CD14-positive monocyte (primary cell): ENCODE measurements at regions not wholly inside any gene's neighbourhood (a gene's known extent, or its start where the extent isn't known, plus 50 kb on each side); places are given as distances from the start of the nearest gene placed in this dataset.

ENCODE experiments used
- DNase-seq, 3 donors: peaks; one replicate each; pipeline ENCODE4 v3.0.0-alpha.2; 2011 to 2022
- H2AFZ ChIP-seq: 2 replicates; pipeline ENCODE4 v1.6.0; 2012; ENCODE audit warnings: mild to moderate bottlenecking, low read depth, low read length, inconsistent platforms; ENCODE audit not compliant: insufficient read depth, poor library complexity, severe bottlenecking
- H3K27ac ChIP-seq, 2 donors: 1 replicate in 1 of 2; 2 replicates in 1 of 2; pipeline ENCODE4 v1.5.1; 2012 to 2013; ENCODE audit warnings: low read length in 2 of 2, control low read depth in 1 of 2, inconsistent platforms in 1 of 2, low read depth in 1 of 2, mild to moderate bottlenecking in 1 of 2
- H3K27me3 ChIP-seq, 2 donors: one replicate each; pipeline versions ENCODE4 v1.6.0 to v1.6.1; 2011 to 2013; ENCODE audit warnings: low read length in 2 of 2; ENCODE audit not compliant: control insufficient read depth in 2 of 2, insufficient read depth in 2 of 2
- H3K36me3 ChIP-seq, 2 donors: replicated peaks in 1 of 2; 1 replicate in 1 of 2; 2 replicates in 1 of 2; pipeline versions ENCODE4 v1.5.1 to v1.6.1; 2012 to 2013; ENCODE audit warnings: low read length in 2 of 2, control low read depth in 1 of 2, inconsistent platforms in 1 of 2, mild to moderate bottlenecking in 1 of 2; ENCODE audit not compliant: insufficient read depth in 2 of 2, control insufficient read depth in 1 of 2
- H3K4me1 ChIP-seq, 2 donors: 1 replicate in 1 of 2; 2 replicates in 1 of 2; pipeline versions ENCODE4 v1.5.1 to v1.6.1; 2012 to 2013; ENCODE audit warnings: low read length in 2 of 2, control low read depth in 1 of 2, inconsistent platforms in 1 of 2, mild to moderate bottlenecking in 1 of 2, moderate library complexity in 1 of 2; ENCODE audit not compliant: insufficient read depth in 2 of 2, control insufficient read depth in 1 of 2
- H3K4me2 ChIP-seq: replicated peaks from 2 replicates; pipeline ENCODE3; 2012; ENCODE audit warnings: low read length, moderate library complexity, mild to moderate bottlenecking; ENCODE audit not compliant: poor library complexity, severe bottlenecking; ENCODE audit errors: extremely low read depth
- H3K4me3 ChIP-seq, 3 experiments: fragments of 200-600 bp in 1 of 3; sonication (generic) in 1 of 3; replicated peaks in 1 of 3; 1 replicate in 2 of 3; 2 replicates in 1 of 3; pipeline ENCODE4 v1.5.1; 2011 to 2013; ENCODE audit warnings: low read length in 3 of 3, mild to moderate bottlenecking in 3 of 3, control low read depth in 2 of 3, low read depth in 2 of 3, inconsistent platforms in 1 of 3, moderate library complexity in 1 of 3
- H3K79me2 ChIP-seq: 2 replicates; pipeline ENCODE4 v1.6.0; 2012; ENCODE audit warnings: mild to moderate bottlenecking, control low read depth, inconsistent platforms, low read length, moderate library complexity; ENCODE audit not compliant: insufficient read depth
- H3K9ac ChIP-seq: 2 replicates; pipeline ENCODE4 v1.6.0; 2017; ENCODE audit warnings: low read length, mild to moderate bottlenecking; ENCODE audit not compliant: insufficient read depth, poor library complexity, severe bottlenecking
- H3K9me3 ChIP-seq, 2 donors: replicated peaks in 1 of 2; 1 replicate in 1 of 2; 2 replicates in 1 of 2; pipeline versions ENCODE4 v1.5.1 to v1.6.1; 2012 to 2013; ENCODE audit warnings: low read length in 2 of 2, control low read depth in 1 of 2; ENCODE audit not compliant: control insufficient read depth in 1 of 2, insufficient read depth in 1 of 2
- H4K20me1 ChIP-seq: 2 replicates; pipeline ENCODE4 v1.6.0; 2012; ENCODE audit warnings: mild to moderate bottlenecking, low read length, control low read depth, moderate library complexity; ENCODE audit not compliant: insufficient read depth
- H3K27ac Mint-ChIP-seq, 7 donors: one replicate each; pipeline ENCODE4 v1.8.0; 2020; ENCODE audit warnings: mild to moderate bottlenecking in 7 of 7, mixed read lengths in 7 of 7, moderate library complexity in 6 of 7, inconsistent platforms in 2 of 7
- H3K27me3 Mint-ChIP-seq, 3 donors: one replicate each; pipeline ENCODE4 v1.8.0; 2021 to 2022; ENCODE audit warnings: low read depth in 3 of 3, mild to moderate bottlenecking in 3 of 3, mixed read lengths in 3 of 3, moderate library complexity in 3 of 3, inconsistent platforms in 1 of 3
- H3K36me3 Mint-ChIP-seq, 2 donors: one replicate each; pipeline ENCODE4 v1.8.0; 2020; ENCODE audit warnings: mixed read lengths in 2 of 2, inconsistent platforms in 1 of 2, mild to moderate bottlenecking in 1 of 2
- H3K4me1 Mint-ChIP-seq: one replicate; pipeline ENCODE4 v1.8.0; 2020; ENCODE audit warnings: mild to moderate bottlenecking, mixed read lengths
- H3K4me3 Mint-ChIP-seq, 2 donors: one replicate each; pipeline ENCODE4 v1.8.0; 2020; ENCODE audit warnings: mild to moderate bottlenecking in 2 of 2, mixed read lengths in 2 of 2, moderate library complexity in 1 of 2
- H3K9me3 Mint-ChIP-seq, 7 donors: one replicate each; pipeline ENCODE4 v1.8.0; 2020 to 2022; ENCODE audit warnings: mixed read lengths in 7 of 7, mild to moderate bottlenecking in 6 of 7, moderate library complexity in 6 of 7, inconsistent platforms in 2 of 7
- WGBS: methylation state at CpG from one replicate; pipeline ENCODE4 v1.1.5; 2013; ENCODE audit warnings: missing lambda C conversion rate; ENCODE audit not compliant: insufficient coverage; 5-methylcytosine and 5-hydroxymethylcytosine counted together
- intact Hi-C, 2 donors: fragments of 100-400 bp; cut with micrococcal nuclease; formaldehyde crosslinking; loops; one replicate each; pipeline versions ENCODE4 v1.15.0 to v1.15.1; 2023
- TF ChIP-seq, protein P1 (sequence below): fragments of 200-600 bp; IDR thresholded peaks from one replicate; pipeline ENCODE4 v1.8.0; 2022; ENCODE audit warnings: antibody characterized with exemption, mild to moderate bottlenecking

DNA sequence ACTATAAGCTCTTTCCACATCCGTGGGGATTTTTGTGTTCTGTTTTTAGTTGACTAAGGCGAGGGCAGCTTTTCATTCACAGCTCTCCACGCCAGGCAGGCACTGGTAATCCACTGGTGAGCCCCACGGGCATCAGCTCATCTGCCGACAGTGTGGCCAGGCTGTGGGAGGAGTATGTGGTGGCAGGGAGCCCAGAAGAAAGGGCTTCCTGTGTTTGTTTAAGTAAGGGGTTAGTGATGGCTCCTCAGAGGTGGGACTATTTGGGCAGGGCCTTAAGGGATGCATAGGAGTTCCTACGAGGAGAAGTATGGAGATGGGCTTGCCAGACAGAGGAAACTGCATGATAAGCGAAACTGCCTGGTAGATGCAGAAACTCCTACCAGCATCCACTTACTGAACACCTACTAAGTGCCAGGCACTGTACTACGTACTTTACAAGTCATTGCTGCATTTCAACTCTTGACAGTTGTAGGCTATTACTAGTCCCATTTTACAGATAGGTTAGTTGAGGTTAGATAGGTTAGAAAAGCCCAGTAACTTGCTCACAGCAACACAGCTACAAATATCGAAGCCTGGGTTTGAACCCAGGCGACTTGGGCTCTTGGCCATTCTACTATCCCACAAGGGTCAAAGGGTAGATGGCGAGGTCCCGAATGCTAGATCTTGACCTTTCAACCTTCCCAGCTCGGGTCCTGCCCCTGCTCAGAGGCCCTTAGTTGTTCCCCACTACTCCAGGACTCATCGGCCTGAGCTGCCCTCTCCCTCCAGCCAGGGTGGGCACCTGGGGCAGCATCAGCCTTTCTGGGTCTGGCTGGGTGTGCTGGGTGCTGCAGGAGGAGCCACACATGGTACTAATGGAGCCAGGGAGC, 55.1 kb downstream of the CEBPB start:
- no peak overlapping the region for H3K27ac ChIP-seq
- Mint-ChIP-seq H3K9me3 (no peaks in the 10 kb centered on the region), H3K27me3 (peaks cover 4 to 9% (median 5%) of the 10 kb centered on the region in 3 donors), H3K27ac (no peak overlapping the region), H3K4me3 (no peak overlapping the region), H3K36me3 (no peaks in the 10 kb centered on the region), H3K4me1 (peaks cover 25% of the 10 kb centered on the region)
- H3K79me2 ChIP-seq, result no peaks in the 10 kb centered on the region
- H2AFZ ChIP-seq, result no peak overlapping the region
- intact Hi-C loops, result loop anchor here in 1 of 2 donors (5.0 kb wide), 1 partner anchor 43 kb away; no protein-coding TSS in a partner anchor
- no peaks in the 10 kb centered on the region for H3K36me3 ChIP-seq
- H4K20me1 ChIP-seq, result no peaks in the 10 kb centered on the region
- no peak overlapping the region for H3K9ac ChIP-seq
- peaks cover 0 to 10% of the 10 kb centered on the region in 2 donors for H3K4me1 ChIP-seq
- no peaks in the 10 kb centered on the region for H3K9me3 ChIP-seq
- no peak overlapping the region for H3K4me3 ChIP-seq
- TF ChIP-seq, protein P1, sequence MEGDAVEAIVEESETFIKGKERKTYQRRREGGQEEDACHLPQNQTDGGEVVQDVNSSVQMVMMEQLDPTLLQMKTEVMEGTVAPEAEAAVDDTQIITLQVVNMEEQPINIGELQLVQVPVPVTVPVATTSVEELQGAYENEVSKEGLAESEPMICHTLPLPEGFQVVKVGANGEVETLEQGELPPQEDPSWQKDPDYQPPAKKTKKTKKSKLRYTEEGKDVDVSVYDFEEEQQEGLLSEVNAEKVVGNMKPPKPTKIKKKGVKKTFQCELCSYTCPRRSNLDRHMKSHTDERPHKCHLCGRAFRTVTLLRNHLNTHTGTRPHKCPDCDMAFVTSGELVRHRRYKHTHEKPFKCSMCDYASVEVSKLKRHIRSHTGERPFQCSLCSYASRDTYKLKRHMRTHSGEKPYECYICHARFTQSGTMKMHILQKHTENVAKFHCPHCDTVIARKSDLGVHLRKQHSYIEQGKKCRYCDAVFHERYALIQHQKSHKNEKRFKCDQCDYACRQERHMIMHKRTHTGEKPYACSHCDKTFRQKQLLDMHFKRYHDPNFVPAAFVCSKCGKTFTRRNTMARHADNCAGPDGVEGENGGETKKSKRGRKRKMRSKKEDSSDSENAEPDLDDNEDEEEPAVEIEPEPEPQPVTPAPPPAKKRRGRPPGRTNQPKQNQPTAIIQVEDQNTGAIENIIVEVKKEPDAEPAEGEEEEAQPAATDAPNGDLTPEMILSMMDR, result no peak
- DNase-seq, result no peak
- H3K4me2 ChIP-seq, result no peak overlapping the region
- no peaks in the 10 kb centered on the region for H3K27me3 ChIP-seq
- 74% methylated on average over 8 of the region's 14 CpGs for WGBS

- Histone ChIP-seq H3K9me3 (no peaks in the 10 kb centered on the region), H3K79me2 (no peaks in the 10 kb centered on the region), H3K4me1 (peaks cover 0 to 11% of the 10 kb centered on the region in 2 donors), H3K4me3 (no peak overlapping the region), H2AFZ (no peak overlapping the region), H3K36me3 (no peaks in the 10 kb centered on the region), H3K9ac (no peak overlapping the region), H3K27me3 (no peaks in the 10 kb centered on the region), H3K4me2 (no peak overlapping the region), H4K20me1 (no peaks in the 10 kb centered on the region), H3K27ac (no peak overlapping the region)
- intact Hi-C loops, result loop anchor here in 1 of 2 donors (5.0 kb wide), 1 partner anchor 44 kb away; no protein-coding TSS in a partner anchor
- Mint-ChIP-seq H3K4me3 (no peak overlapping the region), H3K9me3 (no peaks in the 10 kb centered on the region), H3K36me3 (no peaks in the 10 kb centered on the region), H3K27me3 (peaks cover 2 to 8% (median 5%) of the 10 kb centered on the region in 3 donors), H3K4me1 (peaks cover 25% of the 10 kb centered on the region), H3K27ac (peak overlapping the region in 3 of 7 donors; percentile 5 to 62 (median 41))
- 96% methylated on average over 7 of the region's 17 CpGs for WGBS
- DNase-seq, result no peak
- TF ChIP-seq, protein P1, result no peak
These were observed 56.0 kb downstream of the CEBPB start for GRCh38 chr20:50246367-50247195.
